ENCODE measurements at regions not wholly inside any gene's neighbourhood (a gene's known extent, or its start where the extent isn't known, plus 50 kb on each side); places are given as distances from the start of the nearest gene placed in this dataset.

DNA sequence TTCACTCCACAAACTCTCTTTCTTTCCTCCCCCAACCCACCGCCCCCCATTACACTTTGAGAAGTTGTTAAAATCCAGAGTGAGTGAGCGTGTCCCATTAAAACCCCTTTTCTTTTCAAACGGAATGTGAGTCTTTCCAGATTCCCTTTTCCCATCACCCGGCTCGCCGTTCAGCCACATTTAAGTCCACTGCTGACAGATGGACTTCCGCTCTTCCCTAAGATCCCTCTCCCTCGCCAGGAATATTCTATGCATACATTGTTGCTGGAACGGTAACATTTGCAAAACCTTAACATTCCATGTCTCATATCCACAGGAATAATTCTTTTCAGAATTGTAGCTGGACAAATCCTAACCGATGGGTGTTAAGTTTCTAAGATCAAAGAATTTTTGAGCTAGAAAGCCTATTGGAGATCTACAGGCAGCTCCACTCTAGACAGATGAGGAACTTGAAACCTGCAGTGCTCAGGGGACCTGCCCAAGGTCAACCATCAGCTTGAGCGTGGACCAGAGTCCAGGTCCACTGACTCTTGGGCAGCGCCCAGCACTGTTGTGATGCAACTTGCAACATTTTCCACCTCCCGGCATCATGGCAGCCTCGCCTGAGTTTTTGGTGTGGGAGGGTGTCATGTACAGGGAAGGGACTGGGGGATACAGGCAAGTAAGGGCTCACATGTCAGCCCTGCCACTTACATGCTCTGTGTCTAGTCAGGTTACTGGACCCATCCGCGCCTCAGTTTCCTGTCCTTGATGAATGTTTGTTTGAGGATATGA, 500.1 kb downstream of the CCDC171 start:
- no peak for TF ChIP-seq SIN3A (IDR thresholded peaks at IDR 0.05; ENCODE audit: low read depth)
- TF ChIP-seq, protein P1, sequence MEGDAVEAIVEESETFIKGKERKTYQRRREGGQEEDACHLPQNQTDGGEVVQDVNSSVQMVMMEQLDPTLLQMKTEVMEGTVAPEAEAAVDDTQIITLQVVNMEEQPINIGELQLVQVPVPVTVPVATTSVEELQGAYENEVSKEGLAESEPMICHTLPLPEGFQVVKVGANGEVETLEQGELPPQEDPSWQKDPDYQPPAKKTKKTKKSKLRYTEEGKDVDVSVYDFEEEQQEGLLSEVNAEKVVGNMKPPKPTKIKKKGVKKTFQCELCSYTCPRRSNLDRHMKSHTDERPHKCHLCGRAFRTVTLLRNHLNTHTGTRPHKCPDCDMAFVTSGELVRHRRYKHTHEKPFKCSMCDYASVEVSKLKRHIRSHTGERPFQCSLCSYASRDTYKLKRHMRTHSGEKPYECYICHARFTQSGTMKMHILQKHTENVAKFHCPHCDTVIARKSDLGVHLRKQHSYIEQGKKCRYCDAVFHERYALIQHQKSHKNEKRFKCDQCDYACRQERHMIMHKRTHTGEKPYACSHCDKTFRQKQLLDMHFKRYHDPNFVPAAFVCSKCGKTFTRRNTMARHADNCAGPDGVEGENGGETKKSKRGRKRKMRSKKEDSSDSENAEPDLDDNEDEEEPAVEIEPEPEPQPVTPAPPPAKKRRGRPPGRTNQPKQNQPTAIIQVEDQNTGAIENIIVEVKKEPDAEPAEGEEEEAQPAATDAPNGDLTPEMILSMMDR (IDR thresholded peaks at IDR 0.05 in 2 of 3, conservative IDR thresholded peaks at IDR 0.05 in 1 of 3; ENCODE audit: borderline replicate concordance in 1 of 3, insufficient read depth in 1 of 3, low read depth in 2 of 3, low read length in 2 of 3), result no peak
- TF ChIP-seq EZH2phosphoT487 (IDR thresholded peaks at IDR 0.05; ENCODE audit: borderline replicate concordance), result no peak
